ENCODE measurements at regions not wholly inside any gene's neighbourhood (a gene's known extent, or its start where the extent isn't known, plus 50 kb on each side); places are given as distances from the start of the nearest gene placed in this dataset.

- TF ChIP-seq POLR2AphosphoS5 (IDR thresholded peaks at IDR 0.05) (no peak), CTCF (IDR thresholded peaks at IDR 0.05) (no peak)
Observed at GRCh38 chr3:110900576-110900975, 171.0 kb upstream of the NECTIN3 start.
